Ishikawa (cell line): ENCODE measurements at regions not wholly inside any gene's neighbourhood (a gene's known extent, or its start where the extent isn't known, plus 50 kb on each side); places are given as distances from the start of the nearest gene placed in this dataset.

Experiments
- CEBPB ChIP-seq: IDR thresholded peaks from 2 replicates; pipeline ENCODE4 v1.6.1; 2012
- CREB1 ChIP-seq: IDR thresholded peaks from 2 replicates; pipeline ENCODE4 v1.6.1; 2012; ENCODE audit warnings: low read depth
- EGR1 ChIP-seq: IDR thresholded peaks from 2 replicates; pipeline ENCODE4 v1.6.1; 2012
- EP300 ChIP-seq: IDR thresholded peaks from 2 replicates; pipeline ENCODE4 v1.6.1; 2012; ENCODE audit warnings: borderline replicate concordance
- FOXM1 ChIP-seq: IDR thresholded peaks from 2 replicates; pipeline ENCODE4 v1.6.1; 2012; ENCODE audit warnings: low read depth, borderline replicate concordance
- MAX ChIP-seq: IDR thresholded peaks from 2 replicates; pipeline ENCODE4 v1.6.1; 2012
- NFIC ChIP-seq: IDR thresholded peaks from 2 replicates; pipeline ENCODE4 v1.6.1; 2012
- RAD21 ChIP-seq: IDR thresholded peaks from 2 replicates; pipeline ENCODE4 v1.6.1; 2012; ENCODE audit warnings: low read depth
- TAF1 ChIP-seq: IDR thresholded peaks from 2 replicates; pipeline ENCODE4 v1.6.1; 2012; ENCODE audit warnings: low read depth, mild to moderate bottlenecking
- TCF12 ChIP-seq: IDR thresholded peaks from 2 replicates; pipeline ENCODE4 v1.6.1; 2012; ENCODE audit warnings: low read depth
- TEAD4 ChIP-seq: IDR thresholded peaks from 2 replicates; pipeline ENCODE4 v1.6.1; 2012
- YY1 ChIP-seq: IDR thresholded peaks from 2 replicates; pipeline ENCODE4 v1.6.1; 2012; ENCODE audit warnings: low read depth
- ZBTB7A ChIP-seq: IDR thresholded peaks from 2 replicates; pipeline ENCODE4 v1.6.1; 2012; ENCODE audit warnings: low read depth
- TF ChIP-seq, protein P1 (sequence below): IDR thresholded peaks from 2 replicates; pipeline ENCODE4 v1.6.1; 2012
- TF ChIP-seq, protein P2 (sequence below): IDR thresholded peaks from 2 replicates; pipeline ENCODE4 v1.6.1; 2012; ENCODE audit warnings: low read depth, mild to moderate bottlenecking

DNA sequence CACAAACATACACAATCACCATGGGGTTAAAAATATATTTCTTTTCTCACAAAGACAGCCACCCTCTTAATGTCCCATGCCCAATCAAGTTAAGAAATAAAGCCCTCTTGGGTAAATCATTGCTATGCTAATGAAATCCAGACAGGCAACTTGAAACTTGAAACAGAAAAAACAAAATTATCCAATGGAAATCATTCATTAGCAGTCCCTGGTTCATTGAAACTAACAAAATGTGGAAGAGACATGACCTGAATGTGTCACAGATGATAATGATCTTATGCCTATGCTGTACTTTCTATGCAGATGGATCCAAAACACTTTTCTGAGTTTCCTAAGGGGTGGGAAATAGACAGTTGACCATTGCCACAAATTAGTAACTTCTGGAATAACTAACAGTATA lies 983.7 kb downstream of the MCTP2 start:
- TF ChIP-seq EGR1, result no peak

GRCh38 chr15:95226835-95227234 lies 995.5 kb downstream of the MCTP2 start:
- TF ChIP-seq TCF12, result no peak
- no peak for TF ChIP-seq TAF1
- TF ChIP-seq EGR1, result no peak
- TF ChIP-seq CREB1, result no peak
- no peak for TF ChIP-seq TEAD4
- no peak for TF ChIP-seq ZBTB7A
- no peak for TF ChIP-seq FOXM1
- no peak for TF ChIP-seq EP300
- TF ChIP-seq RAD21, result no peak
- TF ChIP-seq, protein P1, sequence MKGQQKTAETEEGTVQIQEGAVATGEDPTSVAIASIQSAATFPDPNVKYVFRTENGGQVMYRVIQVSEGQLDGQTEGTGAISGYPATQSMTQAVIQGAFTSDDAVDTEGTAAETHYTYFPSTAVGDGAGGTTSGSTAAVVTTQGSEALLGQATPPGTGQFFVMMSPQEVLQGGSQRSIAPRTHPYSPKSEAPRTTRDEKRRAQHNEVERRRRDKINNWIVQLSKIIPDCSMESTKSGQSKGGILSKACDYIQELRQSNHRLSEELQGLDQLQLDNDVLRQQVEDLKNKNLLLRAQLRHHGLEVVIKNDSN, result no peak
- TF ChIP-seq, protein P2, sequence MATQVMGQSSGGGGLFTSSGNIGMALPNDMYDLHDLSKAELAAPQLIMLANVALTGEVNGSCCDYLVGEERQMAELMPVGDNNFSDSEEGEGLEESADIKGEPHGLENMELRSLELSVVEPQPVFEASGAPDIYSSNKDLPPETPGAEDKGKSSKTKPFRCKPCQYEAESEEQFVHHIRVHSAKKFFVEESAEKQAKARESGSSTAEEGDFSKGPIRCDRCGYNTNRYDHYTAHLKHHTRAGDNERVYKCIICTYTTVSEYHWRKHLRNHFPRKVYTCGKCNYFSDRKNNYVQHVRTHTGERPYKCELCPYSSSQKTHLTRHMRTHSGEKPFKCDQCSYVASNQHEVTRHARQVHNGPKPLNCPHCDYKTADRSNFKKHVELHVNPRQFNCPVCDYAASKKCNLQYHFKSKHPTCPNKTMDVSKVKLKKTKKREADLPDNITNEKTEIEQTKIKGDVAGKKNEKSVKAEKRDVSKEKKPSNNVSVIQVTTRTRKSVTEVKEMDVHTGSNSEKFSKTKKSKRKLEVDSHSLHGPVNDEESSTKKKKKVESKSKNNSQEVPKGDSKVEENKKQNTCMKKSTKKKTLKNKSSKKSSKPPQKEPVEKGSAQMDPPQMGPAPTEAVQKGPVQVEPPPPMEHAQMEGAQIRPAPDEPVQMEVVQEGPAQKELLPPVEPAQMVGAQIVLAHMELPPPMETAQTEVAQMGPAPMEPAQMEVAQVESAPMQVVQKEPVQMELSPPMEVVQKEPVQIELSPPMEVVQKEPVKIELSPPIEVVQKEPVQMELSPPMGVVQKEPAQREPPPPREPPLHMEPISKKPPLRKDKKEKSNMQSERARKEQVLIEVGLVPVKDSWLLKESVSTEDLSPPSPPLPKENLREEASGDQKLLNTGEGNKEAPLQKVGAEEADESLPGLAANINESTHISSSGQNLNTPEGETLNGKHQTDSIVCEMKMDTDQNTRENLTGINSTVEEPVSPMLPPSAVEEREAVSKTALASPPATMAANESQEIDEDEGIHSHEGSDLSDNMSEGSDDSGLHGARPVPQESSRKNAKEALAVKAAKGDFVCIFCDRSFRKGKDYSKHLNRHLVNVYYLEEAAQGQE, result no peak
- TF ChIP-seq CEBPB, result no peak
- no peak for TF ChIP-seq MAX
- TF ChIP-seq NFIC, result no peak
- TF ChIP-seq YY1, result no peak

DNA sequence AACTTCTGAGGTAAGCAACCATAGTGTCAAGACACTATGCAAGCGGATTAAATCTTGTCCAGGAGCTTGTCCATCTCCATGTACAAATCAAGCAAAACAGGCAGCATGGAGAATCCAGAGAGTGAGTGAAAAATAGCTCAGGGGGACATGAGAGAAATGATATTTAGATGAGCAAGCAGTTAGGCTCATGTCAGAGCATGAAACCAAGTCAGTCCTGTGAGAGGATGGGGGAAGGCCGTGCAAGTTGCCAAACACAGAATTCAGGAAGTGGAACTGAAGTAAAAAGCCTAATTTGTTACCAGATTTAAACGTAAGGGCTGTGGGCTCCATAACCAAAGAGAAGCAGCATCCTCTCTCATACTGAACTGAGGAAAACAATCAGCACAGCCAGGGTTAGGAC lies 995.9 kb downstream of the MCTP2 start:
- TF ChIP-seq TEAD4 (no peak), FOXM1 (no peak), EGR1 (no peak), ZBTB7A (no peak), YY1 (no peak), TAF1 (no peak), CREB1 (no peak), NFIC (no peak), EP300 (no peak), CEBPB (no peak), RAD21 (no peak), MAX (no peak), TCF12 (no peak)
- TF ChIP-seq, protein P1, result no peak
- TF ChIP-seq, protein P2, result no peak

- no peak for TF ChIP-seq TAF1
- no peak for TF ChIP-seq EP300
- TF ChIP-seq YY1, result no peak
- no peak for TF ChIP-seq MAX
- TF ChIP-seq FOXM1, result no peak
- no peak for TF ChIP-seq CEBPB
- no peak for TF ChIP-seq ZBTB7A
- TF ChIP-seq RAD21, result no peak
- TF ChIP-seq NFIC, result no peak
- TF ChIP-seq, protein P1, result no peak
- no peak for TF ChIP-seq CREB1
- TF ChIP-seq, protein P2, result no peak
- TF ChIP-seq TEAD4, result no peak
- no peak for TF ChIP-seq EGR1
- no peak for TF ChIP-seq TCF12
These were observed 997.6 kb downstream of the MCTP2 start for GRCh38 chr15:95228856-95229555.
